EL (cell line): ENCODE measurements at regions not wholly inside any gene's neighbourhood (a gene's known extent, or its start where the extent isn't known, plus 50 kb on each side); places are given as distances from the start of the nearest gene placed in this dataset.

Source experiments
- DNase-seq: peaks from one replicate; pipeline ENCODE4 v3.0.0-alpha.2; 2016

- peak; percentile 71 for DNase-seq
Measured at GRCh38 chr13:59531571-59532091, 632.1 kb downstream of the DIAPH3 start.

GRCh38 chr13:59532405-59532804 lies 631.3 kb downstream of the DIAPH3 start:
- no peak for DNase-seq

GRCh38 chr13:59533561-59534555 lies 629.9 kb downstream of the DIAPH3 start:
- DNase-seq, result peak; percentile 38

GRCh38 chr13:59534806-59535205 lies 628.9 kb downstream of the DIAPH3 start:
- no peak for DNase-seq

GRCh38 chr13:59537500-59537899 lies 626.2 kb downstream of the DIAPH3 start:
- no peak for DNase-seq

GRCh38 chr13:59538512-59538911 lies 625.2 kb downstream of the DIAPH3 start:
- no peak for DNase-seq

GRCh38 chr13:59542303-59542702 lies 621.4 kb downstream of the DIAPH3 start:
- no peak for DNase-seq

GRCh38 chr13:59543418-59543817 lies 620.3 kb downstream of the DIAPH3 start:
- DNase-seq, result no peak

GRCh38 chr13:59545007-59545406 lies 618.7 kb downstream of the DIAPH3 start:
- no peak for DNase-seq

GRCh38 chr13:59546178-59546577 lies 617.5 kb downstream of the DIAPH3 start:
- DNase-seq, result no peak

GRCh38 chr13:59547950-59548349 lies 615.8 kb downstream of the DIAPH3 start:
- no peak for DNase-seq

- no peak for DNase-seq
Measured at GRCh38 chr13:59562924-59563323, 600.8 kb downstream of the DIAPH3 start.

GRCh38 chr13:59566561-59566960 lies 597.2 kb downstream of the DIAPH3 start:
- DNase-seq, result no peak

- DNase-seq, result no peak
Measured at GRCh38 chr13:59568306-59568705, 595.4 kb downstream of the DIAPH3 start.

- DNase-seq, result no peak
Measured at GRCh38 chr13:59570204-59570603, 593.5 kb downstream of the DIAPH3 start.

GRCh38 chr13:59584101-59584500 lies 579.6 kb downstream of the DIAPH3 start:
- DNase-seq, result no peak

- no peak for DNase-seq
Measured at GRCh38 chr13:59584761-59585670, 578.7 kb downstream of the DIAPH3 start.

- DNase-seq, result no peak
Measured at GRCh38 chr13:59587030-59587429, 576.7 kb downstream of the DIAPH3 start.

- no peak for DNase-seq
Measured at GRCh38 chr13:59587971-59588716, 575.6 kb downstream of the DIAPH3 start.

- no peak for DNase-seq
Measured at GRCh38 chr13:59588717-59589067, 575.0 kb downstream of the DIAPH3 start.

- DNase-seq, result no peak
Measured at GRCh38 chr13:59601993-59602392, 561.7 kb downstream of the DIAPH3 start.

GRCh38 chr13:59603646-59604045 lies 560.1 kb downstream of the DIAPH3 start:
- DNase-seq, result no peak

GRCh38 chr13:59607172-59607571 lies 556.6 kb downstream of the DIAPH3 start:
- no peak for DNase-seq
